Loucy (cell line): ENCODE measurements at regions not wholly inside any gene's neighbourhood (a gene's known extent, or its start where the extent isn't known, plus 50 kb on each side); places are given as distances from the start of the nearest gene placed in this dataset.

Source experiments
- CTCF ChIP-seq: fragments of 200-600 bp; sonication (generic); conservative IDR thresholded peaks from 2 replicates; pipeline ENCODE4 v1.5.1; 2014; ENCODE audit warnings: mild to moderate bottlenecking, antibody characterized with exemption, low read length
- EZH2phosphoT487 ChIP-seq: fragments of 200-600 bp; IDR thresholded peaks from 2 replicates; pipeline ENCODE4 v1.6.1; 2018; ENCODE audit warnings: antibody characterized with exemption, mild to moderate bottlenecking, moderate library complexity, borderline replicate concordance

GRCh38 chr13:76622315-76623040 is 263.7 kb downstream of the KCTD12 start:
- TF ChIP-seq CTCF (no peak), EZH2phosphoT487 (no peak)
